Neural cell (in vitro differentiated cells): ENCODE measurements at regions not wholly inside any gene's neighbourhood (a gene's known extent, or its start where the extent isn't known, plus 50 kb on each side); places are given as distances from the start of the nearest gene placed in this dataset.

ENCODE experiments used
- H2AFZ ChIP-seq: fragments of 200-600, 300-800 bp; sonication (generic), shearing (Covaris generic); 2 replicates; pipeline ENCODE4 v1.6.0; 2014; ENCODE audit warnings: low read depth, mild to moderate bottlenecking, antibody characterized with exemption, low read length, moderate library complexity
- H3F3A ChIP-seq: fragments of 200-600 bp; shearing (Covaris generic); 2 replicates; pipeline ENCODE4 v1.6.1; 2016; ENCODE audit warnings: mild to moderate bottlenecking, moderate library complexity, mixed read lengths, antibody characterized with exemption, low read length; ENCODE audit not compliant: insufficient read depth, poor library complexity, severe bottlenecking
- H3K27ac ChIP-seq: fragments of 200-600, 300-800 bp; sonication (generic), shearing (Covaris generic); 2 replicates; pipeline ENCODE4 v1.5.1; 2014; ENCODE audit warnings: mild to moderate bottlenecking, low read length, moderate library complexity
- H3K27me3 ChIP-seq: fragments of 300-800, 200-600 bp; sonication (generic), shearing (Covaris generic); 2 replicates; pipeline ENCODE4 v1.6.0; 2014; ENCODE audit warnings: mild to moderate bottlenecking, low read depth, low read length, moderate library complexity; ENCODE audit not compliant: insufficient read depth
- H3K36me3 ChIP-seq: fragments of 300-800, 200-600 bp; sonication (generic), shearing (Covaris generic); 2 replicates; pipeline ENCODE4 v1.5.1; 2014; ENCODE audit warnings: mild to moderate bottlenecking, antibody characterized with exemption, low read length, moderate library complexity; ENCODE audit not compliant: insufficient read depth
- H3K4me2 ChIP-seq: fragments of 300-800, 200-600 bp; sonication (generic), shearing (Covaris generic); 2 replicates; pipeline ENCODE4 v1.6.0; 2014; ENCODE audit warnings: mild to moderate bottlenecking, low read length
- H3K4me3 ChIP-seq: fragments of 300-800, 200-600 bp; sonication (generic), shearing (Covaris generic); 2 replicates; pipeline ENCODE4 v1.5.1; 2014; ENCODE audit warnings: mild to moderate bottlenecking, low read length, moderate library complexity
- H3K79me2 ChIP-seq: fragments of 200-600 bp; shearing (Covaris generic); replicated peaks from 2 replicates; pipeline ENCODE4 v1.6.0; 2014; ENCODE audit warnings: mild to moderate bottlenecking, low read length, moderate library complexity; ENCODE audit not compliant: insufficient read depth
- H3K9ac ChIP-seq: fragments of 300-800, 200-600 bp; sonication (generic), shearing (Covaris generic); 2 replicates; pipeline ENCODE4 v1.6.1; 2016; ENCODE audit warnings: mild to moderate bottlenecking, low read length, mixed read lengths
- H3K9me2 ChIP-seq: fragments of 200-600 bp; shearing (Covaris generic); 2 replicates; pipeline ENCODE4 v1.6.1; 2016; ENCODE audit warnings: mild to moderate bottlenecking, low read length, mixed read lengths; ENCODE audit not compliant: insufficient read depth
- H3K9me3 ChIP-seq: fragments of 200-600, 300-800 bp; sonication (generic), shearing (Covaris generic); 2 replicates; pipeline ENCODE4 v1.6.1; 2016; ENCODE audit warnings: mild to moderate bottlenecking, mixed run types, low read length, moderate library complexity, mixed read lengths
- H4K20me1 ChIP-seq: fragments of 200-600 bp; shearing (Covaris generic); 2 replicates; pipeline ENCODE4 v1.6.1; 2016; ENCODE audit warnings: mild to moderate bottlenecking, mixed run types; ENCODE audit not compliant: insufficient read depth
- CTCF ChIP-seq: fragments of 450-650 bp; IDR thresholded peaks from 2 replicates; pipeline ENCODE4 v1.5.1; 2014; ENCODE audit warnings: antibody characterized with exemption, mild to moderate bottlenecking, moderate library complexity; ENCODE audit not compliant: poor library complexity, severe bottlenecking
- EZH2 ChIP-seq: fragments of 200-600, 300-800 bp; shearing (Covaris generic), sonication (generic); IDR thresholded peaks from 2 replicates; pipeline ENCODE4 v1.6.1; 2014; ENCODE audit warnings: antibody characterized with exemption, low read length, borderline replicate concordance, mild to moderate bottlenecking; ENCODE audit not compliant: insufficient read depth, poor library complexity, severe bottlenecking
- MXI1 ChIP-seq: fragments of 450-650 bp; conservative IDR thresholded peaks from 2 replicates; pipeline ENCODE4 v1.6.1; 2014; ENCODE audit warnings: antibody characterized with exemption, mild to moderate bottlenecking; ENCODE audit not compliant: poor library complexity, severe bottlenecking
- RAD21 ChIP-seq: fragments of 450-650 bp; conservative IDR thresholded peaks from 2 replicates; pipeline ENCODE4 v1.6.1; 2014; ENCODE audit warnings: antibody characterized with exemption, mild to moderate bottlenecking, moderate library complexity
- REST ChIP-seq: IDR thresholded peaks from 2 replicates; pipeline ENCODE4 v1.6.1; 2012; ENCODE audit warnings: borderline replicate concordance
- TAF1 ChIP-seq: IDR thresholded peaks from 2 replicates; pipeline ENCODE4 v1.6.1; 2012; ENCODE audit warnings: low read depth

- Histone ChIP-seq H3K9ac (no peak overlapping the region), H3K9me2 (no peaks in the 10 kb centered on the region), H3K4me3 (no peak overlapping the region), H3K4me2 (no peak overlapping the region), H3K27ac (no peak overlapping the region), H3K27me3 (no peaks in the 10 kb centered on the region), H4K20me1 (no peaks in the 10 kb centered on the region), H3K9me3 (no peaks in the 10 kb centered on the region), H3K36me3 (no peaks in the 10 kb centered on the region), H3F3A (no peaks in the 10 kb centered on the region), H2AFZ (no peak overlapping the region), H3K79me2 (no peaks in the 10 kb centered on the region)
- no peak for TF ChIP-seq REST
- no peak for TF ChIP-seq MXI1
These were observed 439.7 kb downstream of the UTRN start for GRCh38 chr6:144724818-144725217.

- H3K4me2 ChIP-seq = no peak overlapping the region
- H3K9ac ChIP-seq = no peak overlapping the region
- H3K79me2 ChIP-seq = no peaks in the 10 kb centered on the region
- H3K27me3 ChIP-seq = no peaks in the 10 kb centered on the region
- H2AFZ ChIP-seq = no peak overlapping the region
- H3K4me3 ChIP-seq = no peak overlapping the region
- H4K20me1 ChIP-seq = no peaks in the 10 kb centered on the region
- TF ChIP-seq EZH2 (no peak), CTCF (no peak), REST (no peak), TAF1 (no peak), RAD21 (no peak)
- H3F3A ChIP-seq = no peaks in the 10 kb centered on the region
- no peaks in the 10 kb centered on the region for H3K9me3 ChIP-seq
- H3K9me2 ChIP-seq = no peaks in the 10 kb centered on the region
- H3K36me3 ChIP-seq = no peaks in the 10 kb centered on the region
- H3K27ac ChIP-seq = no peak overlapping the region
These were observed 440.8 kb downstream of the UTRN start for GRCh38 chr6:144725736-144726522.
